ENCODE measurements at regions not wholly inside any gene's neighbourhood (a gene's known extent, or its start where the extent isn't known, plus 50 kb on each side); places are given as distances from the start of the nearest gene placed in this dataset.

DNA sequence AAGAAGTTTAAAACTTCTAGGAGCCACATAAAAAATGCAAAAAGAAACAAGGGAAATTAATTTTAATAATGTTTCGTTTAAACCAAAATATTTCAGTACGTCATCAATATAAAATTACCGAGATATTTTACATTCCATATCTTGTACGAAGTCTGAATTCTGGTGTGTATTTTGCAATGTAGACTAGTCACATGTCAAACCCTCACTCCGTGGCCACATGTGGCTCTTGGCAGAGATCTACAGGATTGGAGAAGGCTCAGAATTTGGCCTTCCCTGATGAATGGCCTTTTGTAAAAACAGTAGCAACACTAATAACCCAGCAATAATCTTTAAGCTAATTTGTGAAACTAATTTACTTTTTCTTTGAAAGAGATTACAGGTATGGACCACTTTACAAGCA is 217.1 kb downstream of the PRL start:
- no peak for DNase-seq

DNA sequence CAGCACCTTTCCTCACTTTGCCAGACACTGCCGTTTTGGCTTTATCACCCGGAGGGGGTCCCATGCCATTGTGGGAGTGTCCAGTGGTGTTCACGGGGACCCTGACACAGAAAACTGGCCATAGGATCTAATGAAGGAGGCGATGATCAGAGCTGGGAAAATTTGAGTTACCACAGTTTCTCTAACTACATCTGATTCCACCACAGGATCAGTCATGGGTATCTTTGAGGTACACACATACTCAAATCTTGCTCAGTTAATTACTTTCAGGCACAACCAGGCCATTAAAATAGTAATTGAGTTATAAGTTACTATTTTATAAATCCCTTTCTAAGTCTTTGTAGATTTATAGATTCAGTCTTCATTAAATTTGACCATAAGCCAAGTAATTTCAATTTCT is 215.1 kb downstream of the PRL start:
- DNase-seq, result no peak

DNA sequence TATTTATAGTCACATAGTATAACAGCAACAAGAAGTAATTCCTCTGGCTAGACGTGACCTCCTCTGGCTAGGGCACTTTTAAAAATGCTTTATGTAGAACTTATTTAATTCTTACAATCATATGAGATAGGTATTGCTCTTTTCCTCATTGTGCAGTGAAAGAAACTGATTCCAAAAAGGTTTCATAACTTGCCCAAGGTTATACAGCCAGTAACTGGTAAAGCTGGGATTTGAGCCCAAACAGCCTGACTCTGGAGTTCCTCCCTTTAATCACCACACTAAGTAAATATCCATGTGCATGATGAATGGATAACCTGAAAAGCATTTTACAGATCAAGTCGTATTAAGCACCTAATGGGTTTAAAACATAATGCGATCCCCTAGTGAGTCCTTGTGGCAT is 214.6 kb downstream of the PRL start:
- DNase-seq, result no peak

DNA sequence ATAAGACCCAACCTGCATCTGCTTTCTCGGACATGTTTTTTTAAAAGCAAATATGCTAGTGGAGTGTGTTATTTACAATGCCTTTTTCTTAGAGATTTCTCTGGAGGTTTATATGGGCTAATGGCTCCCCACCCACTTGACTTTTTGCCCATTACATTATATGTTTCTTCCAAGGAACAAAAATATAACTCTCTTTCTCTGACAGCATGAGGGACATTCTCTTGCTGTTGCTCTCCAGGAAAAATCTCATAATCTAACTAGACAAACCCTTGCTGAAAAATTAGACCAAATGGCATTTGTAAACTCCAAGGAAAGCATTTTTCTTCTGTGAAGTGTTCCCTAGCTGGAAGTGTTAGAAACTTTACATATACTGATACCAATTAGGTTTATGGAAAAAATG is 213.7 kb downstream of the PRL start:
- DNase-seq, result no peak

DNA sequence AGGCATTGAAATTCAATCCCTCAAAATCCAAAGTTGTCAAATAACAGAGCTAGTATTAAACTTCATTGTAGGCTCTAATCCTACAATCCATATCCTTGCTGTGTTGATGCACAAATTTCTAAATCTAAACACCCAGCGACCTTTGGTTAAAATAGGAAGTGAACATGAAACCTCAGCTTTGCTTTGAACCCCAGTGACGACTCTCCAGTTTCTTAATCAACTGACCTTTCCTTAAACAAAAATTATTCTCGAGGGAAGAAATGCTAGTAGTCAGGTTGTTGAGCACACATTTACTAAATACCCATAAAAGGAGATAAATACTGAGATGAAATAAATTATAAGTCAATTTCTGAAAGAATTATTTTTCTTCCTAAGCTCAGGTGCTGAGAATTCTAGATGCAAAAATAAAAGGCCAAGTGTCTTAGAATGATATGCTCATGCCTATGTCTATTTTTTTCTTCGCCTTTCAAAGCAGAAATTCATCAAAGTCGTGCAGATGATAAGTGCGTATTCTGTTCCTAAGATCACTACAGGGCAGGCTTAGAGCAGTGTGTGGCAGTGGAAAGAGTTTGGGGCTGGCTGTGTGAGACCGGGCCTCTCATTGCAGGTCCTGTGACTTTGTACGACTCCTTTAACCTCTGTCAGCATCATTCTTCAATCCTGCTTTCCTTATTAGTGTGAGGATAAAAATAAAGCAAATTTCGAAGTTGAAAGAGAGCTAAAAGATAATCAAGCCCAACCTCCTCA is 208.7 kb downstream of the PRL start:
- no peak for DNase-seq

DNA sequence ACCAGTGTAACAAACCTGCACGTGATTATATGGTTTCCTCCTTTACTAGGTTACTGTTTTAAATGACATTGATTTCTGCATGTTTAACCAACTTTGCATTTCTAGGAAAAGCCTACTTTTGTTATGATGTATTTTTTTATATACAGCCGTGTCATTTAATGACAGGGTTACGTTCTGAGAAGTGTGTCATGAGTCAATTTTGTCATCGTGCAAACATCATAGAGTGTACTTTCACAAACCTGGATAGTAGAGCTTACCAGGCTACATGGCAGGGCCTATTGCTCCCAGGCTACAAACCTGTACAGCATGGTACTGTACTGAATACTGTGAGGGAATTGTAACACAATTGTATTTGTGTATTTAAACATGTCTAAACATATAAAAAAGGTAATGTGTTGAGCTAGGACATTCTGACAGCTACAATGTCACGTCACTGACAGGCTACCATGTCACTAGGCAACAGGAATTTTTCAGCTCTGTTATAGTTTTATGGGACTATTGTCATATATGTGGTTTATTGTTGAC is 205.3 kb downstream of the PRL start:
- no peak for DNase-seq

DNA sequence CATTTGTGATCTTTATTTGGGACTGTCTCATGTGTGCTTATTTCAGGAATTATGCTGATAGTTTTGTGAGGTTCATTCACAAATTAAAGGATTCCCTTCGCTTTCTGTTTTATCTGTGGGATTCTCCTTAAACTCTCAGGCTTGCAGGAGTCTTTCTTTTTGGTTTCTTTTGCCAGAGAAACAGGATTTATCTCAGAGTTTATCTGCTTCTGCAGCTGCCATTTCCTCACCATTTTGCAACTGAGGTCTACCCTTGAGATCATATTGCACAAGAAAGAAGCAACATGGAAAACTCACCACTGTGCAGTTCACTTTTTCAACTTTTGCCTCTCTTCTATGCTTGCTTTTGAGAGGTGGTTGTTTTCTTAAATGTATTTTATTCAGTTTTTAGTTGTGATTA is 201.0 kb downstream of the PRL start:
- DNase-seq, result no peak

DNA sequence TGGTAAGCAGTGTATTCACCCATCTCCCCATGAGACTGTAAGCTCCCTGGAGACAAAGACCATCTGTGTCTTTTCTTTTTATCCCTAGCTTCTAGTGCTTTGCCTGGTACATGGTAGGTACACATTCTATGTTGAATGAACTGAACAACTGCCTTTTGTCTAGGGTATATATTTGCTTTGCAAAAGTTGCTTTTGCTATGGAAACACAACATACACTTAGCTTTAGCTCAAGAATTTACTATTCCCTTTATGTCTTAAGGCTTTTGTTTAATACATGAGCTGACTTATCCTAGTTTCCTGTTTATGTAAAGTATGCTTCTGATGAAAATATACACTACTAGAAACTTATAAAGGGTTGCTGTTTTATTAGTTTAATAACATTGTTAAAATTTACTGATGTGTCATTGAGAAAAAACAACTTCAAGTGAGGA is 198.2 kb downstream of the PRL start:
- DNase-seq, result no peak

DNA sequence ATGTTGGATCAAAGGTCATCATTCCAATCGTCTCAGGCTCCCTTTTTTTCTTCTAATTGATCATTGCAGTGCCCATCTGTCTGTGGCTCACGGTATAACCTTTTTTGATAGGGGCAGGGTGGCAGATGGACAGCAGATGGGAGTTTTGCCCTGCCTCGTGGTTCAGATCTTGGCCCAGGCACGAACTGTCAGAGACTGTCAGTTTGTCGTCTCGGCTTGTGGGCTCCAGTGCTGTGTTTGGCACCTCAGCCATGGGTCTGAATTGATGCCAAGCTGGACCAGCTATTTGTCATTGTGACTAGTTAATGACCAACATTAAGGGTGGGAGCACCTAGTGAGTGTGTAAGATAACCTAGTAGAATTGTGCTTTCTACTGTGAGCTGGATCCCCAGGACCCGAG is 197.6 kb downstream of the PRL start:
- DNase-seq, result no peak

DNA sequence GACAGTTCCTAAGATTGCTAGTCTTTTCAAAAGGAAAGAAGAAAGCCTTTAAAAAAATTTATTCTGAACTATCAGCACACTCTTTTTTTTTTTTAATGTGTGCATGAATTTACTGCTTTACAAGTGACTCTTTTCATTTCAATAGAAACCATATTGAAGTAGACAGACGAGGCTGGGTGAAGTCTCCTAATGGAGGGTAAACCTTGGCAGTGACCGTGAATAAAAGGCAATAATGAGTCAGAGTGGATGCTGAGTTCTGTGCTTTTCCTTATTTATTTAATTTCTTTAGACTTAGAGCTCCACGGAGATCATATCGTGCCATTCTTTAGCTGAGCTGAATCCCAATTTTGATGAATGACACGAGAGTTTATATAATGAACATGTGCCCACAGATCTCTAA is 196.9 kb downstream of the PRL start:
- DNase-seq, result no peak

DNA sequence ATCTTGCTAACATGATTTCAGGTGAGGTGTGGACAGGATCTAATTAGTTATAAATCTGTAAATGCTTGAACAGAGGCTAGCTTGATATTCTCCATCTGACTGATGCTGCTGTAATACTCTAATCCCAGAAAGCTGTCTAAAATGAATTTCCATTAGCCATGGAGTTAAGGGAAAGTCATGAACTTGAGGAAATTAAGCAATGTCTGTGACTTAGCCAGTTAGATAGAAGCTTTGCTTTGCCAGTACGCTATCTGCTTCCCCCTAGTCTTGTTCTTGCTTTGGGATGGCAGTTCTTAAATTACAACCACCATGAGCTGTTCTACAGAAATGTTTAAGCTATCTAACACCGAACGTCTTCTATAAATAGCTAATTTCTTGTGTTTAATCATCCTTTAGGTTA is 195.7 kb downstream of the PRL start:
- no peak for DNase-seq

DNA sequence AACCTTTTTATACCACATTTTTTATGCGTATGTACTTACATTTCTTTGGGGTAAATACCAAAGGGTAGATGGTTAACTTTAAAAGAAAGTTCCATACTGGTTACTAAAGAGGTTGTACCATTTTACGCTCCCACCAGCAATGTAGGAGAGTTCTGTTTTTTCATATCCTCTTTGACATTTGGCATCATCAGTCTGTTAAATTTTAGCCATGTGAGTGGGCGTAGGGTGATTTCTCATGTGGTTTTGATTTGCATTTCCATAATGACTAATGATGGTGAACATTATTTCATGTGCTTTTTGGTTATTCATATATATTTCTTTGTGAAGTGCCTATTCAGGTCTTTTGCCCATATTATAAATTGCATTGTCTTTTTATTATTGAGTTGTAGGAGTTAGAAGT is 194.2 kb downstream of the PRL start:
- peak in 1 of 2 donors; percentile 3 for DNase-seq

DNA sequence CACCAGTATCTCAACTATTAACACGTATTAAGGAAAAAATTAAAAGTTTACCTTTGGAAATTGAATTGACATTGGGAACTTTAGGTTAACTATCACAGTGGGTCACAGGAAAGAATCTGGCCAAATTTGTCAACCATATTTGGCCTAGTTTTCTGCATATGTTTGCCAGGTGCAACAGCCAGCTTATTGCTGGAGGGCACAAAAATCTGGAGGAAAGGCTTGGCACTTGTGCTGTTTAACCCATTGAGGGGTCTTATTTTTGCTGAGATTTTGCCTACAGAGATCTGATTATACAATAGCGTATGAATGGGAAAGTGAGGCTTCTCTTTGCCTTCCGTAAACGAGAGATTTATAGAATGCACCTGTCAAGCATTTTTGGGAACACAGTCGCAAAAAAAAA is 190.4 kb downstream of the PRL start:
- no peak for DNase-seq

DNA sequence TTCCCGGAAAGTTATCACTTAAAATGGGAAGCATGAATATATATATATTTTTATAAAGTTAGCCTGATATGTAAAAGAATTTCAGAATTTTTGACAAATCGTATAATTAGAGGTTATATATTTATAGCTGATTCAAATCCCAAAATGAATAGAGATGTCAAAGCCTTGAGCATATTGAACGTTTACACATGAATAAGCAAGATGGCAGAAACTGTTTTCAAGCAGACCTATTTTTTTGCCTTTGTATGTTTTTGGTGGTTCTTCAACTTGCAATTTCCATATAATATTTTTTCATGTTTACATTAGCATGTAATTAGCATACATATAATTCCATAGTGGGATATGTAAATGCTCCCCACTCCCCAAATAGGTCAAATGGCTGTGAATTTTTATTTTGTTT is 189.9 kb downstream of the PRL start:
- no peak for DNase-seq

DNA sequence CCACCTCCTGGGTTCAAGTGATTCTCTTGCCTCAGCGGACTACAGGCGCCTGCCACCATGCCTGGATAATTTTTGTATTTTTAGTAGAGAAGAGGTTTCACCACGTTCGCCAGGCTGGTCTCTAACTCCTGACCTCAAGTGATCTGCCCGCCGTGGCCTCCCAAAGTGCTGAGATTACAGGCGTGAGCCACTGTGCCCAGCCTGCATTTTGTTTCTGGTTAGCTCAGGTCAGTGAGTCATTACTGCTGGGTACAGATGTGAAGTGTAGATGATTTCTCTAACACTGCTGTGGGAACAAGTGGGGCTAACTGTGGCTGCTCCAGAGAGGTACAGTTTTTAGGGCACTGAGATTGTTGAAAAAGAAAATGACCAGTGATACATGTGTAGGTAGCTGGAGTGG is 188.6 kb downstream of the PRL start:
- no peak for DNase-seq

DNA sequence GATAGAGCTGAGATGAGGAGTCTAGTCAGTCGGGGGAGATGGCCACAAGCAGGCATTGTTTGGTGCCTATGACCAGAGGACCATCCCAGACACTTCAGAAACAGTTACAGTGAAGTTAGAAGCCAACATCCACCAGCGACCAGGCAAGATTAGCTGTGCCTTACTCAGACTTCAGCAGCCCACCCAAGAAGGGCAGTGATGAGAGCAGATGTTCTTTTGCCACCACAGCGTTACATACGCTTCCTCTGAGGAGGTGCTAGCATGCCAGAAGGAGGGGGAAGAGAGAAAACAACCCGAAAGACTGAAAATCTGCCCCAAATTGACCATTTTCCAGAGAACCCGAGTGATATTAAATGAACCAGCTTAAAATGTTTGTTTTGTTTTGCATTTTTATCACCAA is 186.8 kb downstream of the PRL start:
- DNase-seq, result no peak

DNA sequence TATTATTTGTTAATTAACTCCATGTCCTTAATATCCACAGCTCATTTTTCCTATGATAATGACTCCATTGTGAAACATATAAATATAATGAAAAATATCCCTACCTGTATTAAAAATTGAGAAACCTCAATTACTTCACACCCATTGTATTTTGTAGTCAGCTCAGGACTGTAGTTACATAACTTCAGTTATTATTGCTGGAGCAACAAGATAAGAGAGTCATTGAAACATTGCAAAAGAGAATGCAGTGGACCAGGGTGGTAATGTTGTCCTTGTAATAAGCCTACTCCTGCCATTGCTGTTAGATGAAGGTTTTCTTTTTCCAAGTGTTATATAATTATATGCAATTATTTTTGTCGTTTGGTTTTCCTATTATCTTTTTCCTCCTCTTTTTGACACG is 184.4 kb downstream of the PRL start:
- DNase-seq, result no peak

DNA sequence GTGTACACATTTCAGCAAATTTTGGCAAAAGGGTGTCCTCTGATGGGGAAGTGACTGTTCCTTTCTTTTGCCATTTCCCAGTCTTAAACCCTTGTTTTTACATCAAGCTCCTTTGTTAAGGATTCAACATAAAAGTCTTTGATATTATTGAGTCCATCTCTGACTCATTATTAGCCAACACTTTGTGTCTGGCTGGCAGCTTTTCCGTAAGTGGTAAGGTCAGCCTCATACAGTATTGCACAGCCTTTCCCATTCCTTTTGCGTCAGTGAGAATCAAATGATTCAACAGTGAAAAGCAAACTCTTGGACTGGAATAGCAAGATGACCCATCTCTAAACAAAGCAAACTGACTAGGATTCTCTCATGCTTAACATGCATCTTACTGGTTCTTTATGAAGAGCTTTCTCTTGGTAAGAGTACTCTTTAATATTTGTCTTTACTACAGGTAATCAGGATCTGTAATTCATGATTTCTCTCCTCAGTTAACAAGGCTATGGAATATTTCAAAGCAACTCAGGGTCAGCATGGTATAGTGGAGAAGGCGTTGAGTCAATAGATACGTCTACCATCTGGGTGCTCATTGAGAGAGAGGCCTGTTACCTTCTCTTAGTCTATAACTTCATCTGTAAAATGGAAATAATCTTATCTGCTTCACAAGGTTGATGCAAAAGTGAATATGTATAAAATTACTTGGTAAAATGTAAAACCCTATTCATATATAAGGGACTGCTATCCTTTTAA is 183.6 kb downstream of the PRL start:
- DNase-seq, result no peak

DNA sequence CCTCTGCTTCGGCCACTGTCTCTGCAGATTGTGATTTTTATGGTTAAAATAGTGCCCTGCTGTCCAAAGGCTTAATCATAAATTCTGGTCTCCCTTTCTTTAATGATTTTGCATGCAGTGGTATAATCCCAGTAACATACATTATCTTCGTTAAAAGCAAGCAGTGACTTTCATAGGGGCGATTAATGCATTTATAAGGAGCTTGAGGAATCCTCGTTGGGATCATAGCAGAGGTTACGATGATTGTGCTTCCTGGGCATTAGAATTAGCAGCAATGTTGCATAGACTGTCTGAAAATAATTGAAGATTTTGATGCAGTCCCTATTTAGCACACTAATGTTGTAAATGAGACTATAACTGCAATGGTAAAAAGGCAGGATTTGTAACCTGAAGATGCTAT is 181.3 kb downstream of the PRL start:
- no peak for DNase-seq

DNA sequence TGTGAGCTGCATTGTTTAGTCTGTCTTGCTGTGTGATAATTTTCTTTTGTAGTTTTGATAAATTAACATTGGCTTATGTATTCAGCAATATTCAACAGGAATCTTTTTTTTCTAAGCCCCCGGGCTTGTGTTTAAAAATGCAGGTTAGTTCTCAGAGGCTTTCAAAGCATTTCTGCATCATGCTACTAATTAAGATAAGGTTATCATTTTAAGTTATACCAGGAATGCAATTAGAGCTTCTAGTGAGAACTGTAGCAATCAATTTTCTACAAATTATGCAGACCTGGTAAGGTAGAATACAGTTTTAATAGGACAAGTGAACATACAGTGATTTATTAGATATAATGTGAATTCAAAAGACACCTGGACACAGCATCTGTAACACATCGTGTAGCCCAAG is 179.2 kb downstream of the PRL start:
- DNase-seq, result no peak

DNA sequence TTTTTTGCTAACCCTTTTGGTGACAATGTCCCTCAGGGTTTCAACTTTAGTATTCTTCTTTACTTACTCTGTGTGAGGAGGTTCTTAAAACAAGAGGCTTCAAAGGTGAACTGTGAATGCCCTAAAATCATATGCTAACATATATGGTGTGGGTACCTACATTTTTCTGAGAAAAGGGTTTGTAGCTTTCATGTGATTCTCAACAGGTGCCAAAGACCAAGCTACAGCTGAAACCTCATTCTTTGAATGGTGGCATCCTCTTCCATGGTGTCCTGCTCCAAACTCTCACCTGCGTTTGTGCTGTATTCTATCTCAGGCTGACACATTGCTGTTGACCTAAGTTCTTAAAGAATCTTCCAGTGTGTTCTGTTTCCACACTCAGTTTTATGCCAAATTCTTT is 177.3 kb downstream of the PRL start:
- DNase-seq, result no peak

DNA sequence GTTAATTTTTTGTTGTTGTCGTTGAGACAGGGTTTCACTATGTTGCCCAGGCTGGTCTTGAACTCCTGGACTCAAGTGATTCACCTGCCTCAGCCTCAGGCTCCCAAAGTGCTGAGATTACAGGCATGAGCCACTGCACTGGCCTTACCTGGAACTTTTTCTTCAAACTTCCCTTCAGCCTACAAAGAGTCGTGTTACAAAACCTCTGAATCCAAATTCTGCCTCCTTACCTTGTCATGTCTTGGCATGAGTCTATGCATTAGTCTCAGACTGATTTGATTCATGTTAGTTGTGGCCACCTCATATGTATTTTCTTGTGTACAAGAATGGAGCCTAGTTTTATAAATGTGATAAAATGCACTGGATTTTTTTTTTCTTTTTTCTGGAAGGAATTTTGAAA is 172.1 kb downstream of the PRL start:
- DNase-seq, result no peak

DNA sequence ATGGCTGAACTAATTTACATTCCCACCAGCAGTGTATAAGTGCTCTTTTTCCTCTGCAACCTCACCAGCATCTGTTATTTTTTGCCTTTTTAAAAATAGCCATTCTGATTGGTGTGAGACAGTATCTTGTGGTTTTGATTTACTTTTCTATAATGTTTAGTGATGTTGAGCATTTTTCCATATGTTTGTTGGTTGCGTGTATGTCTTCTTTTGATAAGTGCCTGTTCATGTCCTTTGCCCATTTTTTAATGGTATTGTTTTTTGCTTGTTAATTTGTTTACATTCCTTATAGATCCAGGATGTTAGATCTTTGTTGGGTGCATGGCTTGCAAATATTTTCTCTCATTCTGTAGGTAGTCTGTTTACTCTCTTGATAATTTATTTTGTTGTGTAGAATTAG is 169.9 kb downstream of the PRL start:
- no peak for DNase-seq

DNA sequence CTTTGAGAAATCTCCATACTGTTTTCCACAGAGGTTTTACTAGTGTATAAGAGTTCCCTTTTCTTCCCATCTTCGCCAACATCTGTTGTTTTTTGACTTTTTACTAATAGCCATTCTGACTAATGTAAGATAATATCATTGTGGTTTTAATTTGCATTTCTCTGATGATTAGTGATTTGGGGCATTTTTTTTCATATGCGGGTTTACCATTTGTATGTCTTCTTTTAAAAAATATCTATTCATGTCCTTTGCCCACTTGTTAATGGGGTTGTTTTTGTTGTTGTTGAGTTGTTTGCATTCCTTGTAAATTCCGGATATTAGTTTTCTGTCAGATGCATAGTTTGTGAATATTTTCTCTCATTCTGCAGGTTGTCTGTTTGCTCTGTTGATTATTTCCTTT is 167.1 kb downstream of the PRL start:
- no peak for DNase-seq

DNA sequence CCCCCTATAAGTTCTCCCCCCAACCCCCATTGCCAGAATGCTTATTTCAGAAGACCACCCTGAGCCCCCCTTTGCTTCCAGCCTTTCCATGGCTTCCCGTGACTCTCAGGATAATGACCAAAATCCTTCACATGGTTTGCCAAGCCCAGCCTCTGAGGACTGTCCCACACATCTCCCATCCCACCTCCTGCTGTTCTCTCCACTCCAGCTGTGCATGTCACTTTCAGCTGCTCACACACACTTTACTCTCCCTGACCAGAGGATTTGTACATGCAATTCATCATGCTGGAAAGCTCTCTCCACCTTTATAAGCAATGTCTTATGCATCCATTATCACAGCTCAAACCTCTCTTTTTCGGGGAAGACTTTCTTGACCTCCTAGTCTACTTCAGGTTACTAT is 164.2 kb downstream of the PRL start:
- no peak for DNase-seq

Measured in stimulated activated CD4-positive, alpha-beta T cell treated with anti-CD3 and anti-CD28 coated beads, Interleukin-2, amount 100 ng/mL, for 48 hours (primary cell).